ENCODE measurements at regions not wholly inside any gene's neighbourhood (a gene's known extent, or its start where the extent isn't known, plus 50 kb on each side); places are given as distances from the start of the nearest gene placed in this dataset.

- TF ChIP-seq GATA1 (IDR thresholded peaks at IDR 0.05; ENCODE audit: low read depth, low read length) = no peak
- no peak for TF ChIP-seq POLR2A (IDR thresholded peaks at IDR 0.05; ENCODE audit: low read length)
- no peak for DNase-seq
These were observed 63.2 kb upstream of the TOP3B start for GRCh38 chr22:22045571-22046335.

- TF ChIP-seq POLR2A (IDR thresholded peaks at IDR 0.05; ENCODE audit: low read length) = no peak
- no peak for TF ChIP-seq GATA1 (IDR thresholded peaks at IDR 0.05; ENCODE audit: low read depth, low read length)
These were observed 61.6 kb upstream of the TOP3B start for GRCh38 chr22:22044153-22044552.

GRCh38 chr22:22043296-22044078 is 60.9 kb upstream of the TOP3B start:
- no peak for DNase-seq
- TF ChIP-seq POLR2A (IDR thresholded peaks at IDR 0.05; ENCODE audit: low read length) = no peak
- TF ChIP-seq GATA1 (IDR thresholded peaks at IDR 0.05; ENCODE audit: low read depth, low read length) = no peak

More at GRCh38 chr22:22044153-22044552, 61.6 kb upstream of the TOP3B start:
- no peak for DNase-seq

- DNase-seq = no peak
- TF ChIP-seq GATA1 (IDR thresholded peaks at IDR 0.05; ENCODE audit: low read depth, low read length) (no peak), POLR2A (IDR thresholded peaks at IDR 0.05; ENCODE audit: low read length) (no peak)
These were observed 60.2 kb upstream of the TOP3B start for GRCh38 chr22:22042599-22043295.

- TF ChIP-seq GATA1 (IDR thresholded peaks at IDR 0.05; ENCODE audit: low read depth, low read length) = no peak
- TF ChIP-seq POLR2A (IDR thresholded peaks at IDR 0.05; ENCODE audit: low read length) = no peak
These were observed 59.4 kb upstream of the TOP3B start for GRCh38 chr22:22042009-22042408.

GRCh38 chr22:22040908-22041307 is 58.3 kb upstream of the TOP3B start:
- no peak for TF ChIP-seq POLR2A (IDR thresholded peaks at IDR 0.05; ENCODE audit: low read length)
- no peak for TF ChIP-seq GATA1 (IDR thresholded peaks at IDR 0.05; ENCODE audit: low read depth, low read length)
- DNase-seq = no peak

More at GRCh38 chr22:22042009-22042408, 59.4 kb upstream of the TOP3B start:
- DNase-seq = no peak

GRCh38 chr22:22040472-22040871 is 57.9 kb upstream of the TOP3B start:
- no peak for TF ChIP-seq POLR2A (IDR thresholded peaks at IDR 0.05; ENCODE audit: low read length)
- TF ChIP-seq GATA1 (IDR thresholded peaks at IDR 0.05; ENCODE audit: low read depth, low read length) = no peak
- no peak for DNase-seq

- DNase-seq = no peak
- TF ChIP-seq GATA1 (IDR thresholded peaks at IDR 0.05; ENCODE audit: low read depth, low read length) (no peak), POLR2A (IDR thresholded peaks at IDR 0.05; ENCODE audit: low read length) (no peak)
These were observed 56.9 kb upstream of the TOP3B start for GRCh38 chr22:22039286-22040074.

GRCh38 chr22:22038178-22038880 is 55.7 kb upstream of the TOP3B start:
- TF ChIP-seq GATA1 (IDR thresholded peaks at IDR 0.05; ENCODE audit: low read depth, low read length) = no peak
- no peak for DNase-seq

- no peak for DNase-seq
- no peak for TF ChIP-seq GATA1 (IDR thresholded peaks at IDR 0.05; ENCODE audit: low read depth, low read length)
- no peak for TF ChIP-seq POLR2A (IDR thresholded peaks at IDR 0.05; ENCODE audit: low read length)
These were observed 55.2 kb upstream of the TOP3B start for GRCh38 chr22:22037740-22038139.

GRCh38 chr22:22037229-22037628 is 54.6 kb upstream of the TOP3B start:
- TF ChIP-seq POLR2A (IDR thresholded peaks at IDR 0.05; ENCODE audit: low read length) (no peak), GATA1 (IDR thresholded peaks at IDR 0.05; ENCODE audit: low read depth, low read length) (no peak)

GRCh38 chr22:22036588-22036987 is 54.0 kb upstream of the TOP3B start:
- no peak for DNase-seq
- TF ChIP-seq POLR2A (IDR thresholded peaks at IDR 0.05; ENCODE audit: low read length) (no peak), GATA1 (IDR thresholded peaks at IDR 0.05; ENCODE audit: low read depth, low read length) (no peak)

More at GRCh38 chr22:22037229-22037628, 54.6 kb upstream of the TOP3B start:
- DNase-seq = no peak
